K562 (cell line): ENCODE measurements at regions not wholly inside any gene's neighbourhood (a gene's known extent, or its start where the extent isn't known, plus 50 kb on each side); places are given as distances from the start of the nearest gene placed in this dataset.
A peak's percentile ranks its signal among the peaks of the same experiment; 100 is the strongest.

Experiments used
- ADNP ChIP-seq: fragments of 200-800 bp; sonication (Bioruptor generic); IDR thresholded peaks from 2 replicates; pipeline ENCODE4 v1.6.1; 2016; ENCODE audit warnings: missing genetic modification characterization, missing compliant biosample characterization
- BCOR ChIP-seq: fragments of 450-650 bp; IDR thresholded peaks from 2 replicates; pipeline ENCODE4 v1.6.1; 2016
- FOXA1 ChIP-seq: fragments of 450-650 bp; IDR thresholded peaks from 2 replicates; pipeline ENCODE4 v1.6.1; 2016; ENCODE audit warnings: mild to moderate bottlenecking, borderline replicate concordance
- HDAC8 ChIP-seq: fragments of 450-650 bp; IDR thresholded peaks from 2 replicates; pipeline ENCODE4 v1.6.1; 2016; ENCODE audit warnings: mild to moderate bottlenecking, missing genetic modification characterization, moderate library complexity, missing compliant biosample characterization
- KDM2B ChIP-seq: fragments of 250-450 bp; sonication (Bioruptor Pico); IDR thresholded peaks from 2 replicates; pipeline ENCODE4 v1.8.0; 2021; ENCODE audit warnings: mild to moderate bottlenecking, moderate library complexity
- MTA3 ChIP-seq: fragments of 450-650 bp; formaldehyde crosslinking; IDR thresholded peaks from 2 replicates; pipeline ENCODE4 v1.6.1; 2017; ENCODE audit warnings: mild to moderate bottlenecking, borderline replicate concordance
- PHB ChIP-seq: fragments of 250-450 bp; sonication (Bioruptor Pico); IDR thresholded peaks from 2 replicates; pipeline ENCODE4 v1.5.0; 2021
- SRSF9 ChIP-seq: fragments of 200-400 bp; formaldehyde crosslinking; IDR thresholded peaks from 2 replicates; pipeline ENCODE4 v1.6.1; 2017; ENCODE audit warnings: low read depth, low read length, borderline replicate concordance
- TARDBP ChIP-seq: fragments of 450-650 bp; IDR thresholded peaks from 2 replicates; pipeline ENCODE4 v1.6.1; 2016
- U2AF1 ChIP-seq: fragments of 200-400 bp; formaldehyde crosslinking; optimal IDR thresholded peaks from 2 replicates; pipeline ENCODE3; 2017; ENCODE audit warnings: mild to moderate bottlenecking, low read depth, low read length, moderate library complexity
- ZBTB1 ChIP-seq: sonication (generic); formaldehyde crosslinking; IDR thresholded peaks from 2 replicates; pipeline ENCODE4 v1.8.1; 2023; ENCODE audit warnings: missing genetic modification reagents, low read depth, mild to moderate bottlenecking, borderline replicate concordance
- ZNF140 ChIP-seq: fragments of 250-450 bp; sonication (Bioruptor Pico); IDR thresholded peaks from 2 replicates; pipeline ENCODE4 v1.8.0; 2021; ENCODE audit warnings: moderate library complexity, mild to moderate bottlenecking, inconsistent platforms
- ZNF384 ChIP-seq: IDR thresholded peaks from 2 replicates; pipeline ENCODE4 v1.6.1; 2012; ENCODE audit warnings: low read depth, low read length, improper control_type of control experiment
- TF ChIP-seq, protein P1 (sequence below): fragments of 250-450 bp; sonication (Bioruptor Pico); IDR thresholded peaks from 2 replicates; pipeline ENCODE4 v1.8.0; 2021; ENCODE audit warnings: mild to moderate bottlenecking, moderate library complexity
- TF ChIP-seq, protein P2 (sequence below): IDR thresholded peaks from 2 replicates; pipeline ENCODE4 v1.6.1; 2011; ENCODE audit warnings: borderline replicate concordance, low read depth, mild to moderate bottlenecking, moderate library complexity, low read length; ENCODE audit not compliant: insufficient read depth, poor library complexity, severe bottlenecking
- TF ChIP-seq, protein P3 (sequence below): sonication (generic); formaldehyde crosslinking; IDR thresholded peaks from 2 replicates; pipeline ENCODE4 v1.8.0; 2022; ENCODE audit warnings: mild to moderate bottlenecking, missing genetic modification reagents
- TF ChIP-seq, protein P4 (sequence below): fragments of 450-650 bp; formaldehyde crosslinking; IDR thresholded peaks from 2 replicates; pipeline ENCODE4 v1.4.0; 2022; ENCODE audit warnings: mild to moderate bottlenecking, moderate library complexity
- TF ChIP-seq, protein P5 (sequence below): sonication (generic); IDR thresholded peaks from 2 replicates; pipeline ENCODE4 v1.6.1; 2016
- TF ChIP-seq, protein P6 (sequence below): sonication (generic); formaldehyde crosslinking; IDR thresholded peaks from 2 replicates; pipeline ENCODE4 v1.8.0; 2022; ENCODE audit warnings: mild to moderate bottlenecking, missing genetic modification reagents

DNA sequence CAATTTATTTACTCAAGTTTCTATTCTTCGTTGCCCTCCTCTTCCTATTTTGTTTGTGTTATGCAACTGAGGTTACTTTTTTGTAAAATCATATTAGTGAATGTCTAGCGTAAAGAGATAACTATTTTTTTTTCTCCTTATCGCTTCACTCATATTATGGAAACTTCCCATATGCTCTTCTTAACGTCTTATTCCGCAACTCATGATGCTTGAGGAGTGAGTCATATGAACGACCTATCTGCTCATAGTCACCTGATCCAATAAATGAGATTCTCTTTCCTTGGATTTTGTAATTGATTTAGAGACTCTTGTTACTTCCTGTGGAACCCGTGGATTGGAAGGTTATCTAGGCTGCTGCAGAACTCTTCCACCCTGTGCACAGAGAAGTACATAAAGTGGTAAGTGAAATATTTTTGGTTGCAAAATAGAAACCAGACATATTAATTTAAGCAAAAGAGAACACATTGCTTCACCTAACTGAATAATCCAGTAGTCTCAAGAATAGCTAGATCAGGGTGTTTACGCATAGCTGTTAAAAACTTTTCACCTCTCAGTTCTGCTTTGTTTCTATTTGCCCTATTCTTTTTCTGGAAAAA, 719.3 kb upstream of the SGO1 start (continued):
- no peak for TF ChIP-seq KDM2B (CRISPR knock-in tag)
- TF ChIP-seq, protein P1, sequence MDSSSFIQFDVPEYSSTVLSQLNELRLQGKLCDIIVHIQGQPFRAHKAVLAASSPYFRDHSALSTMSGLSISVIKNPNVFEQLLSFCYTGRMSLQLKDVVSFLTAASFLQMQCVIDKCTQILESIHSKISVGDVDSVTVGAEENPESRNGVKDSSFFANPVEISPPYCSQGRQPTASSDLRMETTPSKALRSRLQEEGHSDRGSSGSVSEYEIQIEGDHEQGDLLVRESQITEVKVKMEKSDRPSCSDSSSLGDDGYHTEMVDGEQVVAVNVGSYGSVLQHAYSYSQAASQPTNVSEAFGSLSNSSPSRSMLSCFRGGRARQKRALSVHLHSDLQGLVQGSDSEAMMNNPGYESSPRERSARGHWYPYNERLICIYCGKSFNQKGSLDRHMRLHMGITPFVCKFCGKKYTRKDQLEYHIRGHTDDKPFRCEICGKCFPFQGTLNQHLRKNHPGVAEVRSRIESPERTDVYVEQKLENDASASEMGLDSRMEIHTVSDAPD (CRISPR knock-in tag): no peak
- no peak for TF ChIP-seq SRSF9
- no peak for TF ChIP-seq TARDBP
- TF ChIP-seq U2AF1: no peak
- no peak for TF ChIP-seq BCOR
- TF ChIP-seq HDAC8: no peak
- TF ChIP-seq, protein P2, sequence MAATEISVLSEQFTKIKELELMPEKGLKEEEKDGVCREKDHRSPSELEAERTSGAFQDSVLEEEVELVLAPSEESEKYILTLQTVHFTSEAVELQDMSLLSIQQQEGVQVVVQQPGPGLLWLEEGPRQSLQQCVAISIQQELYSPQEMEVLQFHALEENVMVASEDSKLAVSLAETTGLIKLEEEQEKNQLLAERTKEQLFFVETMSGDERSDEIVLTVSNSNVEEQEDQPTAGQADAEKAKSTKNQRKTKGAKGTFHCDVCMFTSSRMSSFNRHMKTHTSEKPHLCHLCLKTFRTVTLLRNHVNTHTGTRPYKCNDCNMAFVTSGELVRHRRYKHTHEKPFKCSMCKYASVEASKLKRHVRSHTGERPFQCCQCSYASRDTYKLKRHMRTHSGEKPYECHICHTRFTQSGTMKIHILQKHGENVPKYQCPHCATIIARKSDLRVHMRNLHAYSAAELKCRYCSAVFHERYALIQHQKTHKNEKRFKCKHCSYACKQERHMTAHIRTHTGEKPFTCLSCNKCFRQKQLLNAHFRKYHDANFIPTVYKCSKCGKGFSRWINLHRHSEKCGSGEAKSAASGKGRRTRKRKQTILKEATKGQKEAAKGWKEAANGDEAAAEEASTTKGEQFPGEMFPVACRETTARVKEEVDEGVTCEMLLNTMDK: no peak
- TF ChIP-seq, protein P3, sequence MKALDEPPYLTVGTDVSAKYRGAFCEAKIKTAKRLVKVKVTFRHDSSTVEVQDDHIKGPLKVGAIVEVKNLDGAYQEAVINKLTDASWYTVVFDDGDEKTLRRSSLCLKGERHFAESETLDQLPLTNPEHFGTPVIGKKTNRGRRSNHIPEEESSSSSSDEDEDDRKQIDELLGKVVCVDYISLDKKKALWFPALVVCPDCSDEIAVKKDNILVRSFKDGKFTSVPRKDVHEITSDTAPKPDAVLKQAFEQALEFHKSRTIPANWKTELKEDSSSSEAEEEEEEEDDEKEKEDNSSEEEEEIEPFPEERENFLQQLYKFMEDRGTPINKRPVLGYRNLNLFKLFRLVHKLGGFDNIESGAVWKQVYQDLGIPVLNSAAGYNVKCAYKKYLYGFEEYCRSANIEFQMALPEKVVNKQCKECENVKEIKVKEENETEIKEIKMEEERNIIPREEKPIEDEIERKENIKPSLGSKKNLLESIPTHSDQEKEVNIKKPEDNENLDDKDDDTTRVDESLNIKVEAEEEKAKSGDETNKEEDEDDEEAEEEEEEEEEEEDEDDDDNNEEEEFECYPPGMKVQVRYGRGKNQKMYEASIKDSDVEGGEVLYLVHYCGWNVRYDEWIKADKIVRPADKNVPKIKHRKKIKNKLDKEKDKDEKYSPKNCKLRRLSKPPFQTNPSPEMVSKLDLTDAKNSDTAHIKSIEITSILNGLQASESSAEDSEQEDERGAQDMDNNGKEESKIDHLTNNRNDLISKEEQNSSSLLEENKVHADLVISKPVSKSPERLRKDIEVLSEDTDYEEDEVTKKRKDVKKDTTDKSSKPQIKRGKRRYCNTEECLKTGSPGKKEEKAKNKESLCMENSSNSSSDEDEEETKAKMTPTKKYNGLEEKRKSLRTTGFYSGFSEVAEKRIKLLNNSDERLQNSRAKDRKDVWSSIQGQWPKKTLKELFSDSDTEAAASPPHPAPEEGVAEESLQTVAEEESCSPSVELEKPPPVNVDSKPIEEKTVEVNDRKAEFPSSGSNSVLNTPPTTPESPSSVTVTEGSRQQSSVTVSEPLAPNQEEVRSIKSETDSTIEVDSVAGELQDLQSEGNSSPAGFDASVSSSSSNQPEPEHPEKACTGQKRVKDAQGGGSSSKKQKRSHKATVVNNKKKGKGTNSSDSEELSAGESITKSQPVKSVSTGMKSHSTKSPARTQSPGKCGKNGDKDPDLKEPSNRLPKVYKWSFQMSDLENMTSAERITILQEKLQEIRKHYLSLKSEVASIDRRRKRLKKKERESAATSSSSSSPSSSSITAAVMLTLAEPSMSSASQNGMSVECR: no peak
- TF ChIP-seq, protein P4, sequence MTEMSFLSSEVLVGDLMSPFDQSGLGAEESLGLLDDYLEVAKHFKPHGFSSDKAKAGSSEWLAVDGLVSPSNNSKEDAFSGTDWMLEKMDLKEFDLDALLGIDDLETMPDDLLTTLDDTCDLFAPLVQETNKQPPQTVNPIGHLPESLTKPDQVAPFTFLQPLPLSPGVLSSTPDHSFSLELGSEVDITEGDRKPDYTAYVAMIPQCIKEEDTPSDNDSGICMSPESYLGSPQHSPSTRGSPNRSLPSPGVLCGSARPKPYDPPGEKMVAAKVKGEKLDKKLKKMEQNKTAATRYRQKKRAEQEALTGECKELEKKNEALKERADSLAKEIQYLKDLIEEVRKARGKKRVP (CRISPR knock-in tag): no peak
- TF ChIP-seq ZNF140 (CRISPR knock-in tag): no peak
- TF ChIP-seq, protein P5, sequence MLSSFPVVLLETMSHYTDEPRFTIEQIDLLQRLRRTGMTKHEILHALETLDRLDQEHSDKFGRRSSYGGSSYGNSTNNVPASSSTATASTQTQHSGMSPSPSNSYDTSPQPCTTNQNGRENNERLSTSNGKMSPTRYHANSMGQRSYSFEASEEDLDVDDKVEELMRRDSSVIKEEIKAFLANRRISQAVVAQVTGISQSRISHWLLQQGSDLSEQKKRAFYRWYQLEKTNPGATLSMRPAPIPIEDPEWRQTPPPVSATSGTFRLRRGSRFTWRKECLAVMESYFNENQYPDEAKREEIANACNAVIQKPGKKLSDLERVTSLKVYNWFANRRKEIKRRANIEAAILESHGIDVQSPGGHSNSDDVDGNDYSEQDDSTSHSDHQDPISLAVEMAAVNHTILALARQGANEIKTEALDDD: 0 out of 2 replicates have a peak, but pooled peaks have one; percentile 5
- TF ChIP-seq ZBTB1 (CRISPR knock-in tag): no peak
- no peak for TF ChIP-seq PHB
- TF ChIP-seq ZNF384: peak; percentile 79
- no peak for TF ChIP-seq MTA3
- peak; percentile 70 for TF ChIP-seq ADNP (tag)
- TF ChIP-seq, protein P6, sequence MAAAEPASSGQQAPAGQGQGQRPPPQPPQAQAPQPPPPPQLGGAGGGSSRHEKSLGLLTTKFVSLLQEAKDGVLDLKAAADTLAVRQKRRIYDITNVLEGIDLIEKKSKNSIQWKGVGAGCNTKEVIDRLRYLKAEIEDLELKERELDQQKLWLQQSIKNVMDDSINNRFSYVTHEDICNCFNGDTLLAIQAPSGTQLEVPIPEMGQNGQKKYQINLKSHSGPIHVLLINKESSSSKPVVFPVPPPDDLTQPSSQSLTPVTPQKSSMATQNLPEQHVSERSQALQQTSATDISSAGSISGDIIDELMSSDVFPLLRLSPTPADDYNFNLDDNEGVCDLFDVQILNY (CRISPR knock-in tag): no peak
- no peak for TF ChIP-seq FOXA1
